HG03457 (cell line): ENCODE measurements at regions not wholly inside any gene's neighbourhood (a gene's known extent, or its start where the extent isn't known, plus 50 kb on each side); places are given as distances from the start of the nearest gene placed in this dataset.
"Not testable (repeated sequence)": the region's sequence is repeated elsewhere in the genome, so short reads cannot be mapped to it uniquely, and the experiment has no call there.

ENCODE experiments used
- ATAC-seq: cut with Tn5 transposase; IDR thresholded peaks from one replicate; pipeline ENCODE4 v1.9.1; 2021; ENCODE audit warnings: moderate number of reproducible peaks; ENCODE audit not compliant: unreplicated experiment

DNA sequence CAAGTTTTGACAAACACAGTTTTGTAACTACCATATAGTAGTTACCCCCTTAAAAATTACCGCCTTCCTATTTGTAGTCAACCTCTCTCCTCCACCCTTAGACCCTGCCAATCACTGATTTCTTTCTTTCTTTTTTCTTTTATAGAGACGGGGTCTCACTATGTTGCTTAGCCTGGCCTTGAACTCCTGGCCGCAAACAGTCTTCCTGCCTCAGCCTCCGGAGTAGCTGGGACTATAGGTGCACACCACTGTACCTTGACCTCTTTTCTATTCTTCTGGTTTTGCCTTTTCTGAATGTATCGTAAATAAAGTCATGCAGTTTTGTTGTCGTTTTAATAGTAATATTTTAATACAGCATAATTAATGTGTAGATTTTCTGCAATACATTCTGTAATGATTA lies 460.3 kb downstream of the EPM2A start:
- ATAC-seq: no peak

GRCh38 chr6:145275787-145276186 lies 459.5 kb downstream of the EPM2A start:
- ATAC-seq: no peak

- ATAC-seq: no peak
Measured at GRCh38 chr6:145276756-145277155, 458.6 kb downstream of the EPM2A start.

GRCh38 chr6:145277358-145278086 lies 457.8 kb downstream of the EPM2A start:
- no peak for ATAC-seq

DNA sequence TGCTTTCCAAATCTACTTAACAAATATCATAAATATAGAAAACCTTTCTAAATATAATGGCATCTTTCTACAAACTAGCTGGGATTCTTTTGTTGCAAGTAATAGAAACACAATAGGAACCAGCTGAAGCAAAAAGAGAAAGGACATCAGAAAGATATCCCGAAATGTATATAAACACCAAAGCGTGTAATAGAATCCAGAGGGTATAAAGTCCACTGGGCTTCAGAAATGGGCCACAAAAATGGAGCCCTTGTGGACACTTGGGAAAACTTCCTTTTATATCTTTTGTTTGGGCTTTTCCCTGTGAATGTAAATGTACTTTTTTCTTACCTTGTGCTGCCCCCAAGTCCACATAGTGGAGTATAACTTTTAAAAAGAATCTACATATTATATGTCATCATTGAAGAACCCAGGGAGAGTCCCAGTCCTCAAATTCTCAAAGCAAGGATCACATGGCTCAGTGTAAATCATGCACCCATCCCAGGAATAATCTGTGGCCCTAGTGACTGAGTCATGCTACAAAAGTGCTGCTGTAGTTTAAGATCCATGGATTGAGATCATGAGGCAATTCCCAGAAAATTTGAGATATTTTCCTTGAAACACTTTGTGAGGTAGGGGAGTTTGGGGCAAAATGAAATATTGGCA lies 457.0 kb downstream of the EPM2A start:
- no peak for ATAC-seq

GRCh38 chr6:145279551-145279950 lies 455.8 kb downstream of the EPM2A start:
- ATAC-seq: no peak

DNA sequence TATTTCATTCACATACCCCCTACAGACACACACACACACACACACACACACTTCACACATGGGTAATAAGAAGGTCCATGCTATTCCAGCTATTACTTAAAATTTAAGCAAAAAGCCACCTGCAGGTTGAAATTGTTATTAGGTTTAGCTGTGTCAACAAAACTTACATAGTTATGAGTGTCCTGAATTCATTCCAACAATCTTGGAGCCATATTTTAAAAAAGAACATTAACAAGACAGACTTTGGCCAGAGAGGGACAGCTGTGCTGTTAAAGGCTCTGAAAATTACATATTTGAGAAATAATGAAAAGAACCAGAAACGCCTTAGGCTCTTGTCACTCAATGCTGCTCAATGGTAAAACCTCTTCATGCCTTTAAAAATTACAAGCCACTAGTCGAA lies 455.3 kb downstream of the EPM2A start:
- no peak for ATAC-seq

DNA sequence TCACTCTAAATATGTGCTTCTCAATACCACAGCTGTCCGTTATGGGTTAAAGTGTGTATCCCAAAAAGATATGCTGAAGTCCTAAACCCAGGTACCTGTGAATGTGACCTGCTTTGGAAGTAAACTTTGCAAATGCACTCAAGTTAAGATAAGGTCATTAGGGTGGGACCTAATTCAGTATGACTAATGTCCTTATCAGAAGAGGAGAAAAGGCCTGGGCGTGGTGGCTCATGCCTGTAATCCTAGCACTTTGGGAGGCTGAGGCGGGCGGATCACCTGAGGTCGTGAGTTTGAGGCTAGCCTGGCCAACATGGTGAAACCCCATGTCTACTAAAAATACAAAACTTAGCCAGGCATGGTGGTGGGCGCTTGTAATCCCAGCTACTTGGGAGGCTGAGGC lies 452.1 kb downstream of the EPM2A start:
- ATAC-seq: not testable (repeated sequence)

GRCh38 chr6:145283856-145284255 lies 451.5 kb downstream of the EPM2A start:
- ATAC-seq: no peak

DNA sequence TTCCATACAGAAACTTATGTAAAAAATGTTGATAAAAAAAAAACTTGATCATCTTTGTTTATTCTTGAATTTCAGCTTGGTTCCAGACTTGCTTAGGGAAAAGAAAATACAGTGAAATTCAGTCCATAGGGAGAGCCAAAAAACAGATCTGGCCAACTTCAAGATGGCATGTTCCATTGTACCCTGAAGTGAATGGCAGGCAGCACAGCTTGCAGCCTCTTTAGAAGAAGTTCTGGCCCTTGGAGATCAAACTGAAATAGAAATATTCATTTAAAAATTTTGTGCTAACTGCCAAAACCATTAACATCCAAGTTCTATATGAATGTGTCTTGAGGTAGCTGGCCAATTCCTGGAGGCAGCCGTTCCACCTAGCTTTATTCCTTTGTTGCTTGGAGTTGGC lies 448.4 kb downstream of the EPM2A start:
- ATAC-seq: no peak

DNA sequence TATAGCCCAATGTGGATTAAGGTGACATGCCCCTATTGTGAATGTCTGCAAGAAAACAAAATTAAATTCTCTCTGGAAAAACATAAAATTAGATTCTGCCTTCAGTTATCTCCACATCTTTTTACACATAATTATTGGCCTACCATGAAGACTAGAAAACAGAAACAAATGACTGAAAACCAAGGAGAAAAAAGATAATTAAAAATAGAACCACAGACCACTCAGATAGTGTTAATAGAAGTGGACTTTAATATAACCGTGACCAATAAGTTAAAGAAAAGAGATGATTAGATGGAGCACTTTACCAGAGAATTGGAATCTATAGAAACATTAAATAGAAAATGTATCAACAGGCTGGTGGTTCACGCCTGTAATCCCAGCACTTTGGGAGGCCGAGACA lies 445.7 kb downstream of the EPM2A start:
- no peak for ATAC-seq

GRCh38 chr6:145290122-145290521 lies 445.2 kb downstream of the EPM2A start:
- no peak for ATAC-seq

DNA sequence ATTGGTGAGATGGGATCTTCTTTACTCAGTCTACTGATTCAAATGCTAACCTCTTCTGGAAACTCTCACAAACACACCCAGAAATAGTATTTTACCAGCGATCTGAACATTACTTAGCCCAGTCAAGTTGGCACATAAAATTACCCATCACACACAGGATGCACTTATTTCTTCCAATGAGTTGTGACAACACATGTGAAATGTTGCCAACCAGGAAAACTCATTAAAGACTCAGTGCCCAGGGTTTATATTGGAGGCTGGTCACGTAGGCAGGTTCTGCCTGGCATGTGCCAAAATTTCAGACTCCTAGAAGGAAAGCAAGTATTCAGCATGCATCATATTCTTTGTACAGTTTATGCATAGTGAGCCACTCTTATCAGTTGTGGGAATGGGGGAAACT lies 443.3 kb downstream of the EPM2A start:
- no peak for ATAC-seq

- no peak for ATAC-seq
Measured at GRCh38 chr6:145294942-145295341, 440.4 kb downstream of the EPM2A start.

- ATAC-seq: no peak
Measured at GRCh38 chr6:145295746-145296145, 439.6 kb downstream of the EPM2A start.

DNA sequence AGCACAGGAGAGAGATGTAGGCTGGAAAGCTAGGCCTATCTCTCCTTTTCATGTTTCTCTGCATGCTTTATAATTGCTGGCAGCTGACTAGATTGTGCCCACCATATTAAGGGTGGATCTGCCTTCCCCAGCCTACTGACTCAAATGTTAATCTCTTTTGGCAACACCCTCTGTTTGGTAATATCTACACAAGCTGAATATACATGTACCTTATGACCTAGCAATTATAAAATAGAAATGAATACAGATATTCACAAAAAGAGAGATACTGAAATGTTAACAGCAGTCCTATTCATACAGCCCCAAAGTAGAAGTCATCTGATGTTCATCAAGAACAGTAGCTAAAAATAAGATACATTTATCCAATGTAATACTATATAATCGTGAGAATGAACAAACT lies 429.6 kb downstream of the EPM2A start:
- ATAC-seq: no peak

DNA sequence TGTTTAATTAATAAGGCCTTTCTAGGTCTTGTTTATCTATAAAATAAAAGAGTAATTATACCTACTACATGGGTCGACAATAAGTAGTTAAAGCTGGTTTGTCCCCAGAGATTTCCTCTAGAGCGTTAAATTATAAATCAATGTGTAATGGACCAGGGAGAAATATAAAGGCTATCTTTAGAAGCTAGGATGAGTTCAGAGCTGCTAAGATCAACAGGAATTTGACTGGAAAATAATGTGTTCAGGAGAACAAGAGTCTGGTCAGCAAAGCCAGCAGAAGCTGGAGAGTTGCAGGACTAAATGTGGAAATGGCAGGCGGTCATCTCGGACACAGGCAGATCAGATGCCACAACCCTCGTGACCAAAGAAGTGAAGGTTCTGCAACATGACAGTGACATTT lies 428.8 kb downstream of the EPM2A start:
- ATAC-seq: no peak

DNA sequence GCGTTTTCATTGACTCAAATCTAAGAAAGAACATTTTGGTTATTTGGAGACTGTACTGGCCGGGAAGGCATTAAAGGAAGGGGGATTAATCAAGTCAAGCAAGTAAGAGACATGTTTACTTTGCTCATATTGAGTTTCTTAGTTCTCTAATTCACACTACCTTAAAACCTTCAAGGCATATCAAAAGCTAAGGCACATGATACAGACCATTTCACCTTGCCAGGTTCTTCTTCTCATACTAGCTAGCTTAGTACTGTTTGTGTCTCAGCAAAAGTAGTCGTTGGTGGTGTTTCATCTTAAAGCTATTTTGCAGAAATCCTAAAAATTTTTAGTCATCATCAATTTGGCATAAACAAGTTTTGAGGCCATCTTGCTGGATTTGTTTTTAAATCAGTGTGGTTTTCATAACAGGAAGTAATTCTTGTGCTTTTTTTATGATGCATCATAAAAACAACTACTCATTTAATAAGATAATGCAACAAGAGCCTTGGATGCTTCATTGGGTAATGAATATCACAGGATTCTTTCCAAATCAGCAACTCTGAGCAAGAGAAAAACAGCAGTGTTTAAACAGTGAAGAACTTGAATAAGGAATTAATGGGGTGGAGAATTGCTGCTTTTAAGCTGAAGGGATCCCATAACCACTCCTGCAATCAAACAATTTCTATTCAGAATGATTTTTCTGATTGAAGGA lies 425.3 kb downstream of the EPM2A start:
- no peak for ATAC-seq

- ATAC-seq: no peak
Measured at GRCh38 chr6:145312481-145312880, 422.8 kb downstream of the EPM2A start.

DNA sequence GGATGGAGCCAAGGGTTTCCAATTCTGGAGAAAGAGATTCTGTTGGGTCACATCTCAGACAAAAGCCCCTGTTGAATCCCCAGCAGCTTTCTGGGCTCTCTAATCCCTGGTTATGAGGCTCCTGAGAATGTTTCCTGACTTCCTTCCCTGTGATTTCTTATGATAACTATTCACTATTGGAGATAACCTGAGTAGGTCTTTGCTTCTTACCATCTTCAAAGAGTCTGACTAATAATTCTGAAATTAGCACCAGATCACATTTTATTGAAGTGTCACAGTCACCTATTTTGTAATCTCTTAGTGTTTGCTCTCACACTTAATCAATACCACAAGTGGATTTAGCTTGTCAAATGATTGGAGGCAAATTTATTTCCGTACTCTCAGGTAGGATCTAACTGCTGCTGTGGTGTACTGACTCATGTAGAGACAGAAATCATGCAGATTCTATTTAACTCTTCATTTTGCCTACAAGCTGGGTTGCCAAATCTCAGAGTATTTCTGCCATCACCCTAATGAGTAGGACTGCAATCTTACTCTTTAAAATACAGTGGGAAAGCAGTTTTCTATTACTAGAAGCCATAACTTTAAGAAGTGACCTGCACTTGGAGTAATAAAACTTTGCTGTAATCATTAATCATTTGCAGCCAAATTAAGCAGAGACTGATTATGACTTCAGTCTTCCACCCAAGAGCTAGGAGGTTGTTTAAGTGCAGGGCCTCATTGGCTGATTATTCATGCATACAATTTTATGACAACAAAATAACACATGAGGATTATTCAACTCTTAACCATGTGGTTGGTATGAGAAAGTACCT lies 422.1 kb downstream of the EPM2A start:
- no peak for ATAC-seq

- no peak for ATAC-seq
Measured at GRCh38 chr6:145315982-145316600, 419.2 kb downstream of the EPM2A start.
